Neural crest cell (in vitro differentiated cells): ENCODE measurements at regions not wholly inside any gene's neighbourhood (a gene's known extent, or its start where the extent isn't known, plus 50 kb on each side); places are given as distances from the start of the nearest gene placed in this dataset.

Experiments used
- DNase-seq: peaks from one replicate; pipeline ENCODE4 v3.0.0; 2021; ENCODE audit warnings: low read depth, mixed read lengths, low spot score
- H3K27ac Mint-ChIP-seq: one replicate; pipeline ENCODE4 v1.8.0; 2021; ENCODE audit warnings: mild to moderate bottlenecking, mixed read lengths; ENCODE audit not compliant: unreplicated experiment
- H3K27me3 Mint-ChIP-seq: 2 replicates; pipeline ENCODE4 v1.8.0; 2021; ENCODE audit warnings: low read depth, mild to moderate bottlenecking, mixed read lengths
- H3K36me3 Mint-ChIP-seq: 2 replicates; pipeline ENCODE4 v1.8.0; 2021; ENCODE audit warnings: low read depth, mild to moderate bottlenecking, mixed read lengths
- H3K4me1 Mint-ChIP-seq: 2 replicates; pipeline ENCODE4 v1.8.0; 2021; ENCODE audit warnings: mixed read lengths
- H3K4me3 Mint-ChIP-seq: one replicate; pipeline ENCODE4 v1.8.0; 2021; ENCODE audit warnings: mild to moderate bottlenecking, mixed read lengths
- H3K9me3 Mint-ChIP-seq: 2 replicates; pipeline ENCODE4 v1.8.0; 2021; ENCODE audit warnings: mixed read lengths
- TF ChIP-seq, protein P1 (sequence below): fragments of 200-600 bp; sonication (generic); conservative IDR thresholded peaks from 2 replicates; pipeline ENCODE4 v1.5.0; 2021; ENCODE audit warnings: antibody characterized with exemption, mild to moderate bottlenecking

- peaks cover 3% of the 10 kb centered on the region for H3K9me3 Mint-ChIP-seq
- peaks cover 5% of the 10 kb centered on the region for H3K4me1 Mint-ChIP-seq
- no peaks in the 10 kb centered on the region for H3K27me3 Mint-ChIP-seq
- no peak for DNase-seq
- no peaks in the 10 kb centered on the region for H3K36me3 Mint-ChIP-seq
- TF ChIP-seq, protein P1, sequence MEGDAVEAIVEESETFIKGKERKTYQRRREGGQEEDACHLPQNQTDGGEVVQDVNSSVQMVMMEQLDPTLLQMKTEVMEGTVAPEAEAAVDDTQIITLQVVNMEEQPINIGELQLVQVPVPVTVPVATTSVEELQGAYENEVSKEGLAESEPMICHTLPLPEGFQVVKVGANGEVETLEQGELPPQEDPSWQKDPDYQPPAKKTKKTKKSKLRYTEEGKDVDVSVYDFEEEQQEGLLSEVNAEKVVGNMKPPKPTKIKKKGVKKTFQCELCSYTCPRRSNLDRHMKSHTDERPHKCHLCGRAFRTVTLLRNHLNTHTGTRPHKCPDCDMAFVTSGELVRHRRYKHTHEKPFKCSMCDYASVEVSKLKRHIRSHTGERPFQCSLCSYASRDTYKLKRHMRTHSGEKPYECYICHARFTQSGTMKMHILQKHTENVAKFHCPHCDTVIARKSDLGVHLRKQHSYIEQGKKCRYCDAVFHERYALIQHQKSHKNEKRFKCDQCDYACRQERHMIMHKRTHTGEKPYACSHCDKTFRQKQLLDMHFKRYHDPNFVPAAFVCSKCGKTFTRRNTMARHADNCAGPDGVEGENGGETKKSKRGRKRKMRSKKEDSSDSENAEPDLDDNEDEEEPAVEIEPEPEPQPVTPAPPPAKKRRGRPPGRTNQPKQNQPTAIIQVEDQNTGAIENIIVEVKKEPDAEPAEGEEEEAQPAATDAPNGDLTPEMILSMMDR, result no peak
- no peak overlapping the region for H3K27ac Mint-ChIP-seq
- no peak overlapping the region for H3K4me3 Mint-ChIP-seq
Observed at GRCh38 chr16:75931970-75932369, 205.7 kb upstream of the CPHXL start.

GRCh38 chr16:75938818-75939217, 212.5 kb upstream of the CPHXL start:
- DNase-seq, result no peak
- Mint-ChIP-seq H3K27ac (no peak overlapping the region), H3K27me3 (peaks cover 2% of the 10 kb centered on the region), H3K36me3 (no peaks in the 10 kb centered on the region), H3K9me3 (no peaks in the 10 kb centered on the region), H3K4me1 (no peaks in the 10 kb centered on the region), H3K4me3 (no peak overlapping the region)
- TF ChIP-seq, protein P1, result no peak

GRCh38 chr16:75942351-75942750, 216.1 kb upstream of the CPHXL start:
- DNase-seq, result no peak
- Mint-ChIP-seq H3K9me3 (no peaks in the 10 kb centered on the region), H3K36me3 (no peaks in the 10 kb centered on the region), H3K27ac (no peak overlapping the region), H3K27me3 (peaks cover 2% of the 10 kb centered on the region), H3K4me3 (no peak overlapping the region), H3K4me1 (no peaks in the 10 kb centered on the region)
- TF ChIP-seq, protein P1, result no peak

DNA sequence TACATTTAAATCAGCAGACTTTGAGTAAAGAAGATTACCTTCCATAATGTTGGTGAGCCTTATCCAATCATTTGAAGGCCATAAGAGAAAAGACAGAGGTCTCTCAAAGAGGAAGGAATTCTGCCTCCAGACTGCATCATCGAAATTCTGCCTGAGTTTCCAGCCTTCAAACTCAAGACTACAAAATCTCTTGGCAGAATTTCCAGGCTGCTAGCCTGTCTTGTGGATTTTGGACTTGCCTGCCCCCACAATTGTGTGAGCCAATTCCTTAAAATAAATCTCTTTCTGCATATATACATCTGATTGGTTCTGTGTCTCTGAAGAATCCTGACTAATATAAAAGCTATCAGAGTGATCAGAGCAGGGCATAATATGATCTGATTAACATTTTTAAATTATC, 216.6 kb upstream of the CPHXL start:
- Mint-ChIP-seq H3K36me3 (no peaks in the 10 kb centered on the region), H3K9me3 (no peaks in the 10 kb centered on the region), H3K27ac (no peak overlapping the region), H3K27me3 (peaks cover 6% of the 10 kb centered on the region), H3K4me3 (no peak overlapping the region), H3K4me1 (no peaks in the 10 kb centered on the region)
- TF ChIP-seq, protein P1, result no peak
- no peak for DNase-seq

DNA sequence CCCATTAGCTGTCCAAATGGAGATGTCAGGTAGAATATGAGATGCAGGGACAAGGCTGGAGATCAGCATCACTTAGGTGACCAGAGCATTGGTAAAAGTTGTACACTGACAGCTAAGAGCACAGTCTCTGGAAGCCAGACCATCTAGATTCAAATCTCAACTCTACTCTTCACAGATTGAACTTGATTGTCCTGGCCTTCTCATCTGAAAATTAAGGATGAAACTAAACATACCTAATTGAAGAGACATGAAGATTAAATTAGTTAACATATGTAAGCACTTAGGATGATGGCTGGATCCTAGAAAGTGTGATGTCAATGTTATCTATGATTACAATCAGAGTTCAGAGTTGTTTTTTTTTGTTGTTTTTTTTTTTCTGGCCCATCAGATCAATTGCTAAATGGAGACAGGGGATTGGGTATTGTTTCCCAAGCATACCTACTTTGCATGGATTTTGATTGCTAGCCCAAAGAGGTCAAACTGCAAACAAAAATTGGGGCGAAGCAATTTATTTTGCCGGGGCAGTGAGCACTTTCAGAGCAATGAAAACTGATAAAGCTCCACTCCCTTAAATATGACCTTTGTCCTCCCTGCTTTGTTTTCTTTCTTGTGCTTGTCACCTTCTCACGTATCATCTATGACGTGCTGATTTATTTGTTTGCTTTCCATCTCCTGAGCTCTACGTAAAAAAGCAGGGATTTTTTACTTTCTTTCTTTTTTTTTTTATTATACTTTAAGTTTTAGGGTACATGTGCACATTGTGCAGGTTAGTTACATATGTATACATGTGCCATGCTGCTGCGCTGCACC, 217.6 kb upstream of the CPHXL start:
- TF ChIP-seq, protein P1, result no peak
- no peak for DNase-seq
- Mint-ChIP-seq H3K4me3 (no peak overlapping the region), H3K4me1 (no peaks in the 10 kb centered on the region), H3K27me3 (peaks cover 6% of the 10 kb centered on the region), H3K36me3 (no peaks in the 10 kb centered on the region), H3K9me3 (no peaks in the 10 kb centered on the region), H3K27ac (no peak overlapping the region)
